ENCODE measurements at regions not wholly inside any gene's neighbourhood (a gene's known extent, or its start where the extent isn't known, plus 50 kb on each side); places are given as distances from the start of the nearest gene placed in this dataset.

DNA sequence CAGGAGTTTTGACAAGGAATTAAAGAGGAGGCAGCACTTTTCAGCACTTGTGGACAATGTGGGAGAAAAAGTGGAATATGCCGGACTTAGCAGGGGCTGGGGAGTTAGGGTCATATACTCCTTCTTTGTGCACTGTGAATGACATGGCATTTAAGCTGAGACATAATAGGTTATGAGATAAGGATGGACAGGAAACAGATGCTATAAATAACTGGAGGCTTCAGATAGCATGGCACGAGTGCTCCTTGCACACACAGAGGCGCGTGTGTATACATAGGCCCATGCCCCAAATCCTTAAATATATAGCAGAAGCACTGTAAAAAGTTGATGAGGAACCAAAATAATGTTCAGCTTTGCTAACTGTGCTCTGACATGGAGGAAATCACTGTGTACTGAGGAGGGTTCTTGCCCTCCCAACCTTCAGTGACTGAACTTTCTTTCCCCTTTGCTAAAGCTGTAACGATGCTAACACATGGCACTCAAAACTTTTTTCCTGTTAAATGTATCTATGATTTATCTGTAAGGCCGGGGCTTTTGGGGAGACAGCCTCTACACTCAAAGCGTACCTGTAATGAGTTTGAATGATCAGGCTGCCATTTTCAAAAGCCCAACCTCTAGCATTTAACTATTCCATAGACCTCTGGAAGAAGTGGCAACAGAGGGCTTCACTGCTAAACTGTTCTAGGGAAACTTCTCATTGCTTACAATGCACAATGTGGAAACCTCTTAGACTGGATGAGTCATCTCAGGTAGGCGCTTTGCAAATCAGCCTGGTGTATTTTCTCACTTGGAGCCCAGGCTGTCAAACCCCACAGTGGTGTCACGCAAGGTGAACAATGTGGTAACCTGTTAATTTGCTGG, 784.6 kb downstream of the NR2F2 start:
- TF ChIP-seq, protein P1, sequence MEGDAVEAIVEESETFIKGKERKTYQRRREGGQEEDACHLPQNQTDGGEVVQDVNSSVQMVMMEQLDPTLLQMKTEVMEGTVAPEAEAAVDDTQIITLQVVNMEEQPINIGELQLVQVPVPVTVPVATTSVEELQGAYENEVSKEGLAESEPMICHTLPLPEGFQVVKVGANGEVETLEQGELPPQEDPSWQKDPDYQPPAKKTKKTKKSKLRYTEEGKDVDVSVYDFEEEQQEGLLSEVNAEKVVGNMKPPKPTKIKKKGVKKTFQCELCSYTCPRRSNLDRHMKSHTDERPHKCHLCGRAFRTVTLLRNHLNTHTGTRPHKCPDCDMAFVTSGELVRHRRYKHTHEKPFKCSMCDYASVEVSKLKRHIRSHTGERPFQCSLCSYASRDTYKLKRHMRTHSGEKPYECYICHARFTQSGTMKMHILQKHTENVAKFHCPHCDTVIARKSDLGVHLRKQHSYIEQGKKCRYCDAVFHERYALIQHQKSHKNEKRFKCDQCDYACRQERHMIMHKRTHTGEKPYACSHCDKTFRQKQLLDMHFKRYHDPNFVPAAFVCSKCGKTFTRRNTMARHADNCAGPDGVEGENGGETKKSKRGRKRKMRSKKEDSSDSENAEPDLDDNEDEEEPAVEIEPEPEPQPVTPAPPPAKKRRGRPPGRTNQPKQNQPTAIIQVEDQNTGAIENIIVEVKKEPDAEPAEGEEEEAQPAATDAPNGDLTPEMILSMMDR (IDR thresholded peaks at IDR 0.05) = no peak
- TF ChIP-seq POLR2A (IDR thresholded peaks at IDR 0.05) = no peak
- WGBS, 2 donors = 77 to 83% methylated on average over 9 of the region's 9 CpGs
- intact Hi-C loops (cut with DNase I; ENCODE audit: low total_unique reads) = no loop called here
- no peak overlapping the region for H3K4me3 ChIP-seq (ENCODE audit: low read depth, poor library complexity, severe bottlenecking)
- DNase-seq (ENCODE audit: low spot score in 2 of 2) = no peak

DNA sequence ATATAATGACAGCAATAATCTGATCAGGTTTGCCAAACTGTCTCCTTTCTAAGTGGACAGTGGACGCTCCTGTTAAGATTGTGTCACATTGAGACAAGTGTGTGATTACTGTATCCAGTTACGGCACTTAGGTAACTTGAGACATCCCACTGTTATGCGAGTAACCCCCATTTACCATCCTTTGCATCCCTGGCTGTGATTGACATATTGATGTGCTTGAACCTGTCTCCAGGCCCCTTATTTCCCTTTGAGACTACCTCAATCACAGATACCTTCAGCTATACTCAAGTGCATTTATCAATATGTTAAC, 785.2 kb downstream of the NR2F2 start:
- TF ChIP-seq POLR2A (IDR thresholded peaks at IDR 0.05) = no peak
- TF ChIP-seq, protein P1 (IDR thresholded peaks at IDR 0.05) = no peak
- no peak overlapping the region for H3K4me3 ChIP-seq (ENCODE audit: low read depth, poor library complexity, severe bottlenecking)
- intact Hi-C loops (cut with DNase I; ENCODE audit: low total_unique reads) = no loop called here
- 73 to 79% methylated on average over 3 of the region's 3 CpGs for WGBS, 2 donors
- DNase-seq (ENCODE audit: low spot score in 2 of 2) = no peak

DNA sequence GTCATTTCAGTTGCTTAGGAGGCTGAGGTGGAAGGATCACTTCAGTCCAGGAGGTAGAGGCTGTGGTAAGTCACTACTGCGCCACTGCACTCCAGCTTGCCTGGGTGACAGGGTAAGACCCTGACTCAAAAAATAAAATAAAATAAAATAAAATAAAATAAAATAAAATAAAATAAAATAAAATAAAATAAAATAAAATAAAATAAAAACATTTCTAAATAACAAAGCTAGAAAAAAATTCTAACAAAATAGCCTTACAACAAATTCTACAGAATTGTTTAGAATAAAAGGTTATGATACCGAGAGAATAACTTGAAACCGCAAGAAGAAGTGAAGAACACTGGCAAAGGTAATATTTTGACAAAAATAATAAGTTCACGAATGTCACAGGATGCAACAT, 794.3 kb downstream of the NR2F2 start:
- H3K4me3 ChIP-seq (ENCODE audit: low read depth, poor library complexity, severe bottlenecking) = no peak overlapping the region
- intact Hi-C loops (cut with DNase I; ENCODE audit: low total_unique reads) = no loop called here
- TF ChIP-seq, protein P1 (IDR thresholded peaks at IDR 0.05) = no peak
- TF ChIP-seq POLR2A (IDR thresholded peaks at IDR 0.05) = no peak
- WGBS, 2 donors = 88 to 94% methylated on average over 4 of the region's 4 CpGs
- DNase-seq (ENCODE audit: low spot score in 2 of 2) = no peak

DNA sequence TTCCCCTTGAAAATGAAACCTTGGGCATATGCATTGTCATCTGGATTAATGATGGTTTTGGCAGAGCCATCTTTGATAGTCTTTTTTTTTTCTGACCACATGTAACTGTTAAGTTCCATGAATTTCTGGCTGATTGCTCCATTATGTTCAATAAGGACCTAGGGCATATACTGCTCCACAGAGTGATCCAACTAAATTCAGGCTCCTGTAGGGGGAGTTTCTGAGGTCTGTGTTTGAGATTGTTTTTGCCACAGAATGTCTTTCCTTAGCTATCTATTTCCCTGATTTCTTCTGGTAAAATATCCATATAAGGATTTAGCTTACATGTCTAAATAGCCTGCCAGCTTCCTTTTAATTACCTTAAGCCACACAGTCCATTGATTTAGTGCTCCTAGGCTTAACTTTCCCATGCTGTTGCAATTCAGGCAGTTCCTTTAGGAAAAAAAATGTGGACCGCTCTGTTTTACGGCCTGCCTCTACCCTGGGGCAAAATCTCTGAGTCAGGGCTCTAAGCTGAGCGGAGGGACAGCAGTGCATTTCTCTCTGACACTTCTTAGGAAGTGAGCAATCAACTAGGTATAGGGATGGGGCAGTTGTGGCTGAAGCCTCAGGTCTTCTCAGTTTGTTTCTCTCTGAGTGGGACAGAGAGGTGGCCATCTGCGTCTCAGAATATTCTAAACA, 796.2 kb downstream of the NR2F2 start:
- no peak overlapping the region for H3K4me3 ChIP-seq (ENCODE audit: low read depth, poor library complexity, severe bottlenecking)
- no peak for DNase-seq (ENCODE audit: low spot score in 2 of 2)
- intact Hi-C loops (cut with DNase I; ENCODE audit: low total_unique reads) = no loop called here
- 46 to 58% methylated on average over 4 of the region's 4 CpGs for whole genome bisulfite sequencing, 2 donors
- TF ChIP-seq, protein P1 (IDR thresholded peaks at IDR 0.05) = no peak
- no peak for TF ChIP-seq POLR2A (IDR thresholded peaks at IDR 0.05)

DNA sequence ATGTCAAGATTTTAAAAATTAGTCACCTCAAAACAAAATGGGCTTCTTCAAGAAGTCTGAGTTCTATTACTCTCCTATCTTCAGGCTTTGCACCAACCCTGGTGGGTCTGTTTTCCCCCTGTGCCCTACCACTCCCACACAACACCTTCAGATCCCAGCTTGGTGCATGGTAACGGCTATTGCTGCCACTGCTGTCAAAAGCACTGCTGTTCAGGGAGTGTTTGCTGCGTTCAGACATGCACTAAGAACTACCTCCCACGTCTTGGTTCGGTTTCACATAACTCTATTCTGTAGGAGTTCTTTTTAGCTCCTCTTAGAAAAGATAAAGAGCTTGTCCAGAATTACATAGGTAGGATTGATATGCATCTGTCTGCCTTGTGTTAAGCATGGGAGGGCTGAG, 799.2 kb downstream of the NR2F2 start:
- 51% methylated on average over 4 of the region's 4 CpGs for WGBS, 2 donors
- no peak for DNase-seq (ENCODE audit: low spot score in 2 of 2)
- intact Hi-C loops (cut with DNase I; ENCODE audit: low total_unique reads) = no loop called here

More for the DNA sequence above, 799.2 kb downstream of the NR2F2 start:
- no peak overlapping the region for H3K4me3 ChIP-seq (ENCODE audit: low read depth, poor library complexity, severe bottlenecking)
- TF ChIP-seq, protein P1 (IDR thresholded peaks at IDR 0.05) = no peak
- TF ChIP-seq POLR2A (IDR thresholded peaks at IDR 0.05) = no peak
